Lower leg skin (tissue), 3 donors: ENCODE measurements at regions not wholly inside any gene's neighbourhood (a gene's known extent, or its start where the extent isn't known, plus 50 kb on each side); places are given as distances from the start of the nearest gene placed in this dataset.

Source experiments
- POLR2A ChIP-seq, 2 donors: fragments of 450-650 bp; IDR thresholded peaks; one replicate each; pipeline ENCODE4 v1.6.1; 2016 to 2017; ENCODE audit warnings: antibody characterized with exemption in 2 of 2, mild to moderate bottlenecking in 1 of 2, moderate library complexity in 1 of 2
- TF ChIP-seq, protein P1 (sequence below), 3 donors: fragments of 450-650 bp; IDR thresholded peaks; one replicate each; pipeline ENCODE4 v1.5.1; 2016; ENCODE audit warnings: antibody characterized with exemption in 3 of 3, mild to moderate bottlenecking in 3 of 3, moderate library complexity in 2 of 3

DNA sequence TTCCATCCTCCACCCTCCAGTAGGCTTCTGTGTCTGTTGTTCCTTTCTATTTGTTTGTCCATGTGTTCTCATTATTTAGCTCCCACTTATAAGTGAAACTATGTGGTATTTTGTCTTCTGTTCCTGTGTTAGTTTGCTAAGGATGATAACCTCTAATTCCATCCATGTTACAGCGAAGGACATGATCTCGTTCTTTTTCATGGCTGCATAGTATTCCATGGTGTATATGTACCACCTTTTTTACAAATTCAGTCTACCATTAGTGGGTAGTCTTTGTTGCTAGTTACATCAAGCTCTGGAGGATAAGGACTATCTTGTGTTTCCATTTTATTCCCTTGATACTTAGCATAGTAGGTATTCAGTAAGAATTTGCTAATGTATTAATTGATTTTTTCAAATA is 664.2 kb upstream of the FAT3 start:
- no peak for TF ChIP-seq POLR2A (IDR thresholded peaks at IDR 0.05)
- TF ChIP-seq, protein P1, sequence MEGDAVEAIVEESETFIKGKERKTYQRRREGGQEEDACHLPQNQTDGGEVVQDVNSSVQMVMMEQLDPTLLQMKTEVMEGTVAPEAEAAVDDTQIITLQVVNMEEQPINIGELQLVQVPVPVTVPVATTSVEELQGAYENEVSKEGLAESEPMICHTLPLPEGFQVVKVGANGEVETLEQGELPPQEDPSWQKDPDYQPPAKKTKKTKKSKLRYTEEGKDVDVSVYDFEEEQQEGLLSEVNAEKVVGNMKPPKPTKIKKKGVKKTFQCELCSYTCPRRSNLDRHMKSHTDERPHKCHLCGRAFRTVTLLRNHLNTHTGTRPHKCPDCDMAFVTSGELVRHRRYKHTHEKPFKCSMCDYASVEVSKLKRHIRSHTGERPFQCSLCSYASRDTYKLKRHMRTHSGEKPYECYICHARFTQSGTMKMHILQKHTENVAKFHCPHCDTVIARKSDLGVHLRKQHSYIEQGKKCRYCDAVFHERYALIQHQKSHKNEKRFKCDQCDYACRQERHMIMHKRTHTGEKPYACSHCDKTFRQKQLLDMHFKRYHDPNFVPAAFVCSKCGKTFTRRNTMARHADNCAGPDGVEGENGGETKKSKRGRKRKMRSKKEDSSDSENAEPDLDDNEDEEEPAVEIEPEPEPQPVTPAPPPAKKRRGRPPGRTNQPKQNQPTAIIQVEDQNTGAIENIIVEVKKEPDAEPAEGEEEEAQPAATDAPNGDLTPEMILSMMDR (IDR thresholded peaks at IDR 0.05), result no peak
